Loucy (cell line): ENCODE measurements at regions not wholly inside any gene's neighbourhood (a gene's known extent, or its start where the extent isn't known, plus 50 kb on each side); places are given as distances from the start of the nearest gene placed in this dataset.

Experiments used
- H2AFZ ChIP-seq: fragments of 200-600 bp; sonication (generic); 2 replicates; pipeline ENCODE4 v1.6.0; 2016; ENCODE audit warnings: antibody characterized with exemption, mild to moderate bottlenecking, low read length, moderate library complexity
- H3F3A ChIP-seq: fragments of 200-600 bp; 2 replicates; pipeline ENCODE4 v1.6.0; 2016; ENCODE audit warnings: antibody characterized with exemption, low read depth, mild to moderate bottlenecking
- H3K27me3 ChIP-seq: fragments of 200-600 bp; sonication (generic); 2 replicates; pipeline ENCODE4 v1.6.1; 2014; ENCODE audit warnings: low read length, mild to moderate bottlenecking; ENCODE audit not compliant: insufficient read depth, poor library complexity, severe bottlenecking
- H3K36me3 ChIP-seq: fragments of 200-600 bp; sonication (generic); 2 replicates; pipeline ENCODE4 v1.6.1; 2016; ENCODE audit warnings: low read length; ENCODE audit not compliant: insufficient read depth
- H3K4me1 ChIP-seq: fragments of 200-600 bp; sonication (generic); 2 replicates; pipeline ENCODE4 v1.5.1; 2014; ENCODE audit warnings: low read length, mild to moderate bottlenecking; ENCODE audit not compliant: insufficient read depth, poor library complexity, severe bottlenecking
- H3K4me2 ChIP-seq: fragments of 200-600 bp; sonication (generic); 2 replicates; pipeline ENCODE4 v1.6.0; 2014; ENCODE audit warnings: antibody characterized with exemption, low read length, low read depth, mild to moderate bottlenecking; ENCODE audit not compliant: poor library complexity, severe bottlenecking
- H3K4me3 ChIP-seq: fragments of 200-600 bp; sonication (generic); 2 replicates; pipeline ENCODE4 v1.5.1; 2014; ENCODE audit warnings: low read length, mild to moderate bottlenecking, mixed read lengths; ENCODE audit not compliant: poor library complexity, severe bottlenecking
- H3K79me2 ChIP-seq: fragments of 200-600 bp; sonication (generic); 2 replicates; pipeline ENCODE4 v1.6.1; 2014; ENCODE audit warnings: low read length; ENCODE audit not compliant: insufficient read depth
- H3K9ac ChIP-seq: fragments of 200-600 bp; sonication (generic); 2 replicates; pipeline ENCODE4 v1.6.0; 2014; ENCODE audit warnings: mild to moderate bottlenecking, low read depth, low read length, moderate library complexity; ENCODE audit not compliant: poor library complexity, severe bottlenecking
- H3K9me2 ChIP-seq: fragments of 200-600 bp; sonication (generic); replicated peaks from 2 replicates; pipeline ENCODE4 v1.6.1; 2016; ENCODE audit warnings: low read depth, low read length, mixed read lengths
- H3K9me3 ChIP-seq: fragments of 200-600 bp; sonication (generic); 2 replicates; pipeline ENCODE4 v1.6.1; 2014; ENCODE audit warnings: mild to moderate bottlenecking, antibody characterized with exemption, low read length, low read depth; ENCODE audit not compliant: insufficient read depth
- H4K20me1 ChIP-seq: fragments of 200-600 bp; sonication (generic); 2 replicates; pipeline ENCODE4 v1.6.0; 2014; ENCODE audit warnings: antibody characterized with exemption, low read length, mild to moderate bottlenecking; ENCODE audit not compliant: insufficient read depth, poor library complexity, severe bottlenecking
- CTCF ChIP-seq: fragments of 200-600 bp; sonication (generic); conservative IDR thresholded peaks from 2 replicates; pipeline ENCODE4 v1.5.1; 2014; ENCODE audit warnings: mild to moderate bottlenecking, antibody characterized with exemption, low read length
- EZH2phosphoT487 ChIP-seq: fragments of 200-600 bp; IDR thresholded peaks from 2 replicates; pipeline ENCODE4 v1.6.1; 2018; ENCODE audit warnings: antibody characterized with exemption, mild to moderate bottlenecking, moderate library complexity, borderline replicate concordance

GRCh38 chr12:90489141-90489540 is 465.8 kb downstream of the CCER1 start:
- TF ChIP-seq EZH2phosphoT487 = no peak
- no peak for TF ChIP-seq CTCF
- Histone ChIP-seq H3K36me3 (no peaks in the 10 kb centered on the region), H3K79me2 (no peaks in the 10 kb centered on the region), H3F3A (no peaks in the 10 kb centered on the region), H3K27me3 (no peaks in the 10 kb centered on the region), H3K9me3 (no peaks in the 10 kb centered on the region), H3K4me2 (no peak overlapping the region), H3K9ac (no peak overlapping the region), H3K9me2 (no peaks in the 10 kb centered on the region), H2AFZ (no peak overlapping the region), H4K20me1 (no peaks in the 10 kb centered on the region), H3K4me1 (no peaks in the 10 kb centered on the region), H3K4me3 (no peak overlapping the region)

- H3K4me1 ChIP-seq = no peaks in the 10 kb centered on the region
- no peak overlapping the region for H3K4me3 ChIP-seq
- H3K27me3 ChIP-seq = no peaks in the 10 kb centered on the region
- no peak overlapping the region for H3K9ac ChIP-seq
- H3K9me2 ChIP-seq = no peaks in the 10 kb centered on the region
- no peak overlapping the region for H3K4me2 ChIP-seq
- no peaks in the 10 kb centered on the region for H3K9me3 ChIP-seq
- TF ChIP-seq EZH2phosphoT487 = no peak
- H3K79me2 ChIP-seq = no peaks in the 10 kb centered on the region
- H2AFZ ChIP-seq = no peak overlapping the region
- H3K36me3 ChIP-seq = no peaks in the 10 kb centered on the region
- no peaks in the 10 kb centered on the region for H4K20me1 ChIP-seq
- H3F3A ChIP-seq = no peaks in the 10 kb centered on the region
Measured at GRCh38 chr12:90485560-90485959, 469.4 kb downstream of the CCER1 start.

- Histone ChIP-seq H3F3A (no peaks in the 10 kb centered on the region), H3K9ac (no peak overlapping the region), H3K4me3 (no peak overlapping the region), H2AFZ (no peak overlapping the region), H3K79me2 (no peaks in the 10 kb centered on the region), H4K20me1 (no peaks in the 10 kb centered on the region), H3K27me3 (no peaks in the 10 kb centered on the region), H3K4me1 (no peaks in the 10 kb centered on the region), H3K4me2 (no peak overlapping the region), H3K9me3 (no peaks in the 10 kb centered on the region), H3K9me2 (no peaks in the 10 kb centered on the region), H3K36me3 (no peaks in the 10 kb centered on the region)
- TF ChIP-seq EZH2phosphoT487 (no peak), CTCF (no peak)
Measured at GRCh38 chr12:90484094-90484493, 470.9 kb downstream of the CCER1 start.

- Histone ChIP-seq H4K20me1 (no peaks in the 10 kb centered on the region), H3F3A (no peaks in the 10 kb centered on the region), H3K79me2 (no peaks in the 10 kb centered on the region), H3K4me2 (no peak overlapping the region), H3K36me3 (no peaks in the 10 kb centered on the region), H3K9me3 (no peaks in the 10 kb centered on the region), H3K4me1 (no peaks in the 10 kb centered on the region), H3K27me3 (no peaks in the 10 kb centered on the region), H2AFZ (no peak overlapping the region), H3K4me3 (no peak overlapping the region), H3K9me2 (no peaks in the 10 kb centered on the region), H3K9ac (no peak overlapping the region)
- TF ChIP-seq EZH2phosphoT487 (no peak), CTCF (no peak)
Measured at GRCh38 chr12:90481748-90482147, 473.2 kb downstream of the CCER1 start.
